ENCODE measurements at regions not wholly inside any gene's neighbourhood (a gene's known extent, or its start where the extent isn't known, plus 50 kb on each side); places are given as distances from the start of the nearest gene placed in this dataset.

GRCh38 chr4:20487446-20487845 is 212.8 kb upstream of the PACRGL start:
- H3K27me3 Mint-ChIP-seq, result no peaks in the 10 kb centered on the region
- CTCF ChIA-PET, result interaction anchor here in 1 of 2 donors (0.5 kb wide), 1 partner anchor 60 kb away, joined by 4 read pairs; no protein-coding TSS in a partner anchor

GRCh38 chr4:20487852-20488251 is 212.4 kb upstream of the PACRGL start:
- H3K4me3 Mint-ChIP-seq, result no peak overlapping the region
- WGBS (ENCODE audit: insufficient coverage), result no CpG with 5 or more reads among the region's 1 CpG

More at GRCh38 chr4:20487446-20487845, 212.8 kb upstream of the PACRGL start:
- Histone ChIP-seq H3K4me3 (ENCODE audit: control insufficient read depth in 1 of 2, extremely low read depth in 1 of 2, low read length in 1 of 2) (no peak overlapping the region), H3K36me3 (ENCODE audit: control insufficient read depth in 2 of 2, extremely low read depth in 1 of 2, insufficient read depth in 1 of 2, low read length in 1 of 2) (no peaks in the 10 kb centered on the region), H3K27me3 (replicated peaks in 1 of 2; ENCODE audit: control insufficient read depth in 2 of 2, extremely low read depth in 1 of 2, insufficient read depth in 2 of 2, low read length in 1 of 2) (no peaks in the 10 kb centered on the region), H3K4me1 (ENCODE audit: control insufficient read depth in 1 of 2, extremely low read depth in 1 of 2, insufficient read depth in 2 of 2, low read length in 2 of 2) (no peaks in the 10 kb centered on the region), H3K9me3 (no peaks in the 10 kb centered on the region), H3K27ac (ENCODE audit: low read length) (no peak overlapping the region)
- ATAC-seq (replicated peaks in 1 of 4) (no peak), DNase-seq (no peak)
- Mint-ChIP-seq H3K4me3 (no peak overlapping the region), H3K9me3 (no peaks in the 10 kb centered on the region), H3K36me3 (no peaks in the 10 kb centered on the region), H3K27ac (no peak overlapping the region), H3K4me1 (no peaks in the 10 kb centered on the region)
- POLR2A ChIA-PET, result no interaction called here
- no CpG with 5 or more reads among the region's 4 CpGs for WGBS (ENCODE audit: insufficient coverage)

GRCh38 chr4:20490734-20491133 is 209.5 kb upstream of the PACRGL start:
- H3K27ac ChIP-seq (ENCODE audit: low read length), result no peak overlapping the region
- H3K9me3 ChIP-seq, result no peaks in the 10 kb centered on the region
- H3K4me1 Mint-ChIP-seq, result no peaks in the 10 kb centered on the region
- WGBS (ENCODE audit: insufficient coverage), result no CpG with 5 or more reads among the region's 3 CpGs
- peaks cover 0 to 11% (median 5%) of the 10 kb centered on the region in 3 donors for H3K9me3 Mint-ChIP-seq
- ATAC-seq (replicated peaks in 1 of 4), result no peak
- H3K4me3 ChIP-seq (ENCODE audit: control insufficient read depth in 1 of 2, extremely low read depth in 1 of 2, low read length in 1 of 2), result no peak overlapping the region
- H3K4me1 ChIP-seq (ENCODE audit: control insufficient read depth in 1 of 2, extremely low read depth in 1 of 2, insufficient read depth in 2 of 2, low read length in 2 of 2), result no peaks in the 10 kb centered on the region
- H3K36me3 ChIP-seq (ENCODE audit: control insufficient read depth in 2 of 2, extremely low read depth in 1 of 2, insufficient read depth in 1 of 2, low read length in 1 of 2), result no peaks in the 10 kb centered on the region
- no peak overlapping the region for H3K4me3 Mint-ChIP-seq
- no peaks in the 10 kb centered on the region for H3K27me3 ChIP-seq (replicated peaks in 1 of 2; ENCODE audit: control insufficient read depth in 2 of 2, extremely low read depth in 1 of 2, insufficient read depth in 2 of 2, low read length in 1 of 2)
- POLR2A ChIA-PET, result no interaction called here
- H3K36me3 Mint-ChIP-seq, result no peaks in the 10 kb centered on the region
- H3K27ac Mint-ChIP-seq, result no peak overlapping the region
- CTCF ChIA-PET, result no interaction called here
- no peaks in the 10 kb centered on the region for H3K27me3 Mint-ChIP-seq
- no peak for DNase-seq

More at GRCh38 chr4:20487852-20488251, 212.4 kb upstream of the PACRGL start:
- no peak for DNase-seq
- peaks cover 0 to 2% (median 0%) of the 10 kb centered on the region in 3 donors for H3K9me3 Mint-ChIP-seq
- Histone ChIP-seq H3K36me3 (ENCODE audit: control insufficient read depth in 2 of 2, extremely low read depth in 1 of 2, insufficient read depth in 1 of 2, low read length in 1 of 2) (no peaks in the 10 kb centered on the region), H3K4me1 (ENCODE audit: control insufficient read depth in 1 of 2, extremely low read depth in 1 of 2, insufficient read depth in 2 of 2, low read length in 2 of 2) (no peaks in the 10 kb centered on the region), H3K9me3 (no peaks in the 10 kb centered on the region), H3K4me3 (ENCODE audit: control insufficient read depth in 1 of 2, extremely low read depth in 1 of 2, low read length in 1 of 2) (no peak overlapping the region), H3K27ac (ENCODE audit: low read length) (no peak overlapping the region), H3K27me3 (replicated peaks in 1 of 2; ENCODE audit: control insufficient read depth in 2 of 2, extremely low read depth in 1 of 2, insufficient read depth in 2 of 2, low read length in 1 of 2) (no peaks in the 10 kb centered on the region)
- H3K27me3 Mint-ChIP-seq, result no peaks in the 10 kb centered on the region
- POLR2A ChIA-PET, result no interaction called here
- no peak for ATAC-seq (replicated peaks in 1 of 4)
- H3K4me1 Mint-ChIP-seq, result no peaks in the 10 kb centered on the region
- H3K36me3 Mint-ChIP-seq, result no peaks in the 10 kb centered on the region
- CTCF ChIA-PET, result interaction anchor here in 1 of 2 donors (0.5 kb wide), 1 partner anchor 61 kb away, joined by 4 read pairs; no protein-coding TSS in a partner anchor
- H3K27ac Mint-ChIP-seq, result no peak overlapping the region

GRCh38 chr4:20493761-20494353 is 206.4 kb upstream of the PACRGL start:
- CTCF ChIA-PET, result interaction anchor here in 1 of 2 donors (0.6 kb wide), 1 partner anchor 155 kb away, joined by 4 read pairs; no protein-coding TSS in a partner anchor
- H3K27me3 Mint-ChIP-seq, result no peaks in the 10 kb centered on the region

GRCh38 chr4:20496068-20496467 is 204.2 kb upstream of the PACRGL start:
- H3K27ac ChIP-seq (ENCODE audit: low read length), result no peak overlapping the region
- no peak for ATAC-seq (replicated peaks in 1 of 4)
- no peak for DNase-seq
- no peak overlapping the region for H3K4me3 Mint-ChIP-seq
- no peaks in the 10 kb centered on the region for H3K36me3 Mint-ChIP-seq
- CTCF ChIA-PET, result no interaction called here
- no peak overlapping the region for H3K27ac Mint-ChIP-seq
- H3K9me3 Mint-ChIP-seq, result peaks cover 0 to 11% (median 5%) of the 10 kb centered on the region in 3 donors
- no peaks in the 10 kb centered on the region for H3K27me3 ChIP-seq (replicated peaks in 1 of 2; ENCODE audit: control insufficient read depth in 2 of 2, extremely low read depth in 1 of 2, insufficient read depth in 2 of 2, low read length in 1 of 2)
- no peaks in the 10 kb centered on the region for H3K36me3 ChIP-seq (ENCODE audit: control insufficient read depth in 2 of 2, extremely low read depth in 1 of 2, insufficient read depth in 1 of 2, low read length in 1 of 2)
- no peak overlapping the region for H3K4me3 ChIP-seq (ENCODE audit: control insufficient read depth in 1 of 2, extremely low read depth in 1 of 2, low read length in 1 of 2)
- no CpG with 5 or more reads among the region's 1 CpG for WGBS (ENCODE audit: insufficient coverage)
- no peaks in the 10 kb centered on the region for H3K4me1 ChIP-seq (ENCODE audit: control insufficient read depth in 1 of 2, extremely low read depth in 1 of 2, insufficient read depth in 2 of 2, low read length in 2 of 2)
- POLR2A ChIA-PET, result no interaction called here
- no peaks in the 10 kb centered on the region for H3K27me3 Mint-ChIP-seq
- H3K4me1 Mint-ChIP-seq, result no peaks in the 10 kb centered on the region
- H3K9me3 ChIP-seq, result no peaks in the 10 kb centered on the region

More at GRCh38 chr4:20493761-20494353, 206.4 kb upstream of the PACRGL start:
- Histone ChIP-seq H3K27me3 (replicated peaks in 1 of 2; ENCODE audit: control insufficient read depth in 2 of 2, extremely low read depth in 1 of 2, insufficient read depth in 2 of 2, low read length in 1 of 2) (no peaks in the 10 kb centered on the region), H3K9me3 (no peaks in the 10 kb centered on the region), H3K4me3 (ENCODE audit: control insufficient read depth in 1 of 2, extremely low read depth in 1 of 2, low read length in 1 of 2) (no peak overlapping the region), H3K36me3 (ENCODE audit: control insufficient read depth in 2 of 2, extremely low read depth in 1 of 2, insufficient read depth in 1 of 2, low read length in 1 of 2) (no peaks in the 10 kb centered on the region), H3K4me1 (ENCODE audit: control insufficient read depth in 1 of 2, extremely low read depth in 1 of 2, insufficient read depth in 2 of 2, low read length in 2 of 2) (no peaks in the 10 kb centered on the region), H3K27ac (ENCODE audit: low read length) (no peak overlapping the region)
- no peak for ATAC-seq (replicated peaks in 1 of 4)
- Mint-ChIP-seq H3K4me3 (no peak overlapping the region), H3K4me1 (no peaks in the 10 kb centered on the region), H3K9me3 (peaks cover 0 to 11% (median 5%) of the 10 kb centered on the region in 3 donors), H3K27ac (no peak overlapping the region), H3K36me3 (no peaks in the 10 kb centered on the region)
- WGBS (ENCODE audit: insufficient coverage), result 100% methylated on average over 1 of the region's 1 CpG
- POLR2A ChIA-PET, result no interaction called here
- no peak for DNase-seq

GRCh38 chr4:20504146-20504545 is 196.1 kb upstream of the PACRGL start:
- CTCF ChIA-PET, result no interaction called here
- H3K27ac Mint-ChIP-seq, result no peak overlapping the region

More at GRCh38 chr4:20504146-20504545, 196.1 kb upstream of the PACRGL start:
- Mint-ChIP-seq H3K4me3 (no peak overlapping the region), H3K9me3 (no peaks in the 10 kb centered on the region), H3K36me3 (no peaks in the 10 kb centered on the region), H3K4me1 (no peaks in the 10 kb centered on the region), H3K27me3 (no peaks in the 10 kb centered on the region)
- no peaks in the 10 kb centered on the region for H3K4me1 ChIP-seq (ENCODE audit: control insufficient read depth in 1 of 2, extremely low read depth in 1 of 2, insufficient read depth in 2 of 2, low read length in 2 of 2)
- H3K4me3 ChIP-seq (ENCODE audit: control insufficient read depth in 1 of 2, extremely low read depth in 1 of 2, low read length in 1 of 2), result no peak overlapping the region
- POLR2A ChIA-PET, result no interaction called here
- WGBS (ENCODE audit: insufficient coverage), result no CpG with 5 or more reads among the region's 3 CpGs
- no peaks in the 10 kb centered on the region for H3K27me3 ChIP-seq (replicated peaks in 1 of 2; ENCODE audit: control insufficient read depth in 2 of 2, extremely low read depth in 1 of 2, insufficient read depth in 2 of 2, low read length in 1 of 2)
- no peaks in the 10 kb centered on the region for H3K36me3 ChIP-seq (ENCODE audit: control insufficient read depth in 2 of 2, extremely low read depth in 1 of 2, insufficient read depth in 1 of 2, low read length in 1 of 2)
- no peak overlapping the region for H3K27ac ChIP-seq (ENCODE audit: low read length)
- H3K9me3 ChIP-seq, result no peaks in the 10 kb centered on the region
- ATAC-seq (replicated peaks in 1 of 4) (no peak), DNase-seq (no peak)

Data from T-cell (primary cell).